Glutamatergic neuron (in vitro differentiated cells): ENCODE measurements at regions not wholly inside any gene's neighbourhood (a gene's known extent, or its start where the extent isn't known, plus 50 kb on each side); places are given as distances from the start of the nearest gene placed in this dataset.

ENCODE experiments used
- DNase-seq: peaks from one replicate; pipeline ENCODE4 v3.0.0; 2022
- H3K27ac Mint-ChIP-seq: one replicate; pipeline ENCODE4 v1.8.0; 2020; ENCODE audit warnings: mild to moderate bottlenecking, mixed read lengths, inconsistent platforms; ENCODE audit not compliant: unreplicated experiment
- H3K27me3 Mint-ChIP-seq: one replicate; pipeline ENCODE4 v1.8.0; 2020; ENCODE audit warnings: mild to moderate bottlenecking, moderate library complexity, mixed read lengths, inconsistent platforms; ENCODE audit not compliant: unreplicated experiment
- H3K36me3 Mint-ChIP-seq: one replicate; pipeline ENCODE4 v1.8.0; 2020; ENCODE audit warnings: mild to moderate bottlenecking, mixed read lengths, inconsistent platforms; ENCODE audit not compliant: unreplicated experiment
- H3K4me1 Mint-ChIP-seq: one replicate; pipeline ENCODE4 v1.8.0; 2020; ENCODE audit warnings: mild to moderate bottlenecking, low read depth, mixed read lengths, inconsistent platforms; ENCODE audit not compliant: unreplicated experiment
- H3K4me3 Mint-ChIP-seq: one replicate; pipeline ENCODE4 v1.8.0; 2020; ENCODE audit warnings: mild to moderate bottlenecking, mixed read lengths, inconsistent platforms; ENCODE audit not compliant: unreplicated experiment
- H3K9me3 Mint-ChIP-seq: one replicate; pipeline ENCODE4 v1.8.0; 2020; ENCODE audit warnings: mild to moderate bottlenecking, moderate library complexity, mixed read lengths, inconsistent platforms; ENCODE audit not compliant: unreplicated experiment
- CTCF ChIP-seq: fragments of 200-600 bp; sonication (generic); IDR thresholded peaks from one replicate; pipeline ENCODE4 v1.5.0; 2021; ENCODE audit not compliant: partially characterized antibody, unreplicated experiment

DNA sequence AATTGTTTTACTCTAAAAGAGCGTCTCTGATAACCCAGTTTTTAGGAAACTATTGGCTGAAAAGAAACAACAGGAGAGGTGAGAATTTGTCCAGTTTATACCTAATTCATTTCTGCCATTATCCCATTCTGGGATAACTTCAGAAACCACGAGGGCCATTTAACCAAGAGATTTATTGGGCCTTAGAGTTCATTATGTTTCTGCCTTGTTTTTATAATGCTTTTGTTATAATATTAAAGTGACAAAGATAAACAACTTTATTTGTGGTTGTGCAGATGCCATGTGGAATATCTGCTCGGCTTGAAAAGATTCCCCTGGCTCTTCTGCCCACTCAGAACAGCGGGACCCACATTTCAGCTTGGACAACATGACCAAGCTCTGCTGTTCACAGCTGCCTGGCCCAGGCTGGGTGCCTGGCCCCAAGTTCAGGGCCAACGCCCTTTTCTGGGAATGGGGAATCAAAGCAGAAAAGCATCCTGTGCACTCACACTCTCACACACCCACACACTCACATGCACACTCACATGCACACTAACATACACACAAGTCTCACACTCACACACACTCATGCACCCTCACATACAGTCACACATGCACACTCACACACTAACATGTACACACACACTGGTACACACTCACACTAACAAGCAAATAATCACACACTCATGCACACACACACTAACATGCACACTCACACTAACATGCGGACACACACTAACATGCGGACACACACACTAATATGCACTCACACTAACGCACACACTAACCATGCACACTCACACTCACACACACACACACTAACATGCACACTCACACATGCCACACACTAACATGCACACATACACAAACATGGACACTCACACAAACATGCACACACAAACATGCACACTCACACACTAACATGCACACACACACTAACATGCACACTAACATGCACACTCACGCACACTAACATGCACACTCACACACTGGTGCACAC lies 86.7 kb upstream of the NEDD9 start:
- H3K27me3 Mint-ChIP-seq: peaks cover 7% of the 10 kb centered on the region
- DNase-seq: no peak
- TF ChIP-seq CTCF: no peak
- no peaks in the 10 kb centered on the region for H3K4me1 Mint-ChIP-seq
- H3K36me3 Mint-ChIP-seq: no peaks in the 10 kb centered on the region
- H3K27ac Mint-ChIP-seq: no peak overlapping the region
- no peak overlapping the region for H3K4me3 Mint-ChIP-seq
- H3K9me3 Mint-ChIP-seq: peaks cover 1% of the 10 kb centered on the region

GRCh38 chr6:11317885-11318771 lies 85.7 kb upstream of the NEDD9 start:
- no peak for TF ChIP-seq CTCF
- Mint-ChIP-seq H3K27ac (no peak overlapping the region), H3K36me3 (no peaks in the 10 kb centered on the region), H3K4me3 (no peak overlapping the region), H3K9me3 (peaks cover 1% of the 10 kb centered on the region), H3K4me1 (no peaks in the 10 kb centered on the region), H3K27me3 (peaks cover 7% of the 10 kb centered on the region)
- DNase-seq: no peak

DNA sequence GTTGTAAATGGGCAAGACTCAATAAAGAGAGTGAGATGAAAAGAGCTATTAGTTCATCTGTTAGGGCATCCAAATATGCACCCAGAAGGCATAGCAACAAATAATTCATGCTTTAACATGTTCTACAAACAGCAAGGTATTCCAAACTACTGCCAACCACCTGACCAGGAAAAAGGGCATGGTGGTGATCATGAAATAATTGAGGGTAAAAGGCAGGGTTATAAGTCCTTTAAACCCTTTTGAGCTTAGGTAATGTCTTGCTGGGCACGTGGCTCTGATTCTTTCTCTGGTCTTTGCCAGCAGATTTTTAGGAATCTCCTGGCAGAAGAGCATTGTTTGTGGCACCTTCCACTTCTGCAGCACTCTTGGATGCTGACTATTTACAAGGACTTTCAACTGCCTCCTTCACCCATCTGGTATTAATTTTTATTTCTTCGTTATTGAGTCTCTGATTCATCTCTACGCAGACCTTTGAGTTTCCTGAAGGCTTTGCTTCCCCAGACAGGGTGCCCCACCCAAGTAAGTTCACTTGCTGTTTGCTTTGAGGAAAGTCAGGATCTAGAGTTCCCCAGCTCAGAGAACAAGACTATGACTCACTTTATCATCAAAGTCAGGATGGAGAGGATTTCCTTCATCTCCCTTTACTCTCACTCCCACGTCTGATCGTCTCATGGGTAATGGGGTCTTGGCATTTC lies 83.4 kb upstream of the NEDD9 start:
- H3K27me3 Mint-ChIP-seq: peaks cover 12% of the 10 kb centered on the region
- peaks cover 4% of the 10 kb centered on the region for H3K4me1 Mint-ChIP-seq
- no peak overlapping the region for H3K4me3 Mint-ChIP-seq
- H3K36me3 Mint-ChIP-seq: peaks cover 4% of the 10 kb centered on the region
- H3K27ac Mint-ChIP-seq: no peak overlapping the region
- no peak for TF ChIP-seq CTCF
- H3K9me3 Mint-ChIP-seq: peaks cover 2% of the 10 kb centered on the region
- no peak for DNase-seq

- peaks cover 4% of the 10 kb centered on the region for H3K36me3 Mint-ChIP-seq
- H3K27ac Mint-ChIP-seq: no peak overlapping the region
- H3K4me1 Mint-ChIP-seq: peaks cover 15% of the 10 kb centered on the region
- H3K4me3 Mint-ChIP-seq: no peak overlapping the region
- peaks cover 17% of the 10 kb centered on the region for H3K27me3 Mint-ChIP-seq
- no peak for TF ChIP-seq CTCF
- peaks cover 13% of the 10 kb centered on the region for H3K9me3 Mint-ChIP-seq
- DNase-seq: no peak
These were observed 80.7 kb upstream of the NEDD9 start for GRCh38 chr6:11313207-11313606.
